ENCODE measurements at regions not wholly inside any gene's neighbourhood (a gene's known extent, or its start where the extent isn't known, plus 50 kb on each side); places are given as distances from the start of the nearest gene placed in this dataset.
A peak's percentile ranks its signal among the peaks of the same experiment; 100 is the strongest.

GRCh38 chrX:99705701-99706100, 704.4 kb downstream of the PCDH19 start:
- Mint-ChIP-seq H3K4me1 (ENCODE audit: insufficient read depth, unreplicated experiment) (peaks cover 5% of the 10 kb centered on the region), H3K36me3 (ENCODE audit: insufficient read depth, unreplicated experiment) (no peaks in the 10 kb centered on the region), H3K27ac (ENCODE audit: low read depth, unreplicated experiment) (no peak overlapping the region), H3K9me3 (ENCODE audit: unreplicated experiment) (no peaks in the 10 kb centered on the region), H3K4me3 (ENCODE audit: unreplicated experiment) (no peak overlapping the region), H3K27me3 (ENCODE audit: insufficient read depth, unreplicated experiment) (peaks cover 22% of the 10 kb centered on the region)
- BruUV-seq (replicated peaks) = no TSS peak
- ChIA-PET CTCF (no interaction called here), POLR2A (no interaction called here)
- no peak for TF ChIP-seq CTCF (IDR thresholded peaks at IDR 0.05; ENCODE audit: unreplicated experiment)
- DNase-seq (ENCODE audit: unreplicated experiment) = peak; percentile 67
- intact Hi-C loops (cut with micrococcal nuclease) = no loop called here

GRCh38 chrX:99703473-99703872, 706.6 kb downstream of the PCDH19 start:
- intact Hi-C loops (cut with micrococcal nuclease) = no loop called here
- Mint-ChIP-seq H3K4me1 (ENCODE audit: insufficient read depth, unreplicated experiment) (peaks cover 5% of the 10 kb centered on the region), H3K4me3 (ENCODE audit: unreplicated experiment) (no peak overlapping the region), H3K36me3 (ENCODE audit: insufficient read depth, unreplicated experiment) (no peaks in the 10 kb centered on the region), H3K9me3 (ENCODE audit: unreplicated experiment) (no peaks in the 10 kb centered on the region), H3K27me3 (ENCODE audit: insufficient read depth, unreplicated experiment) (peaks cover 32% of the 10 kb centered on the region), H3K27ac (ENCODE audit: low read depth, unreplicated experiment) (no peak overlapping the region)
- POLR2A ChIA-PET = no interaction called here
- no TSS peak for BruUV-seq (replicated peaks)
- CTCF ChIA-PET = interaction anchor here (1.0 to 1.1 kb wide), 2 partner anchors 675 to 709 kb away, joined by 3 read pairs; no protein-coding TSS in a partner anchor
- TF ChIP-seq CTCF (IDR thresholded peaks at IDR 0.05; ENCODE audit: unreplicated experiment) = no peak
- peak; percentile 39 for DNase-seq (ENCODE audit: unreplicated experiment)

GRCh38 chrX:99698451-99698850, 711.6 kb downstream of the PCDH19 start:
- Mint-ChIP-seq H3K4me1 (ENCODE audit: insufficient read depth, unreplicated experiment) (no peaks in the 10 kb centered on the region), H3K9me3 (ENCODE audit: unreplicated experiment) (no peaks in the 10 kb centered on the region), H3K27me3 (ENCODE audit: insufficient read depth, unreplicated experiment) (peaks cover 26% of the 10 kb centered on the region), H3K4me3 (ENCODE audit: unreplicated experiment) (no peak overlapping the region), H3K27ac (ENCODE audit: low read depth, unreplicated experiment) (no peak overlapping the region), H3K36me3 (ENCODE audit: insufficient read depth, unreplicated experiment) (no peaks in the 10 kb centered on the region)
- ChIA-PET POLR2A (no interaction called here), CTCF (no interaction called here)
- intact Hi-C loops (cut with micrococcal nuclease) = no loop called here
- TF ChIP-seq CTCF (IDR thresholded peaks at IDR 0.05; ENCODE audit: unreplicated experiment) = no peak
- no peak for DNase-seq (ENCODE audit: unreplicated experiment)
- no TSS peak for BruUV-seq (replicated peaks)

- Mint-ChIP-seq H3K27ac (ENCODE audit: low read depth, unreplicated experiment) (no peak overlapping the region), H3K9me3 (ENCODE audit: unreplicated experiment) (no peaks in the 10 kb centered on the region), H3K4me3 (ENCODE audit: unreplicated experiment) (no peak overlapping the region), H3K27me3 (ENCODE audit: insufficient read depth, unreplicated experiment) (no peaks in the 10 kb centered on the region), H3K4me1 (ENCODE audit: insufficient read depth, unreplicated experiment) (no peaks in the 10 kb centered on the region), H3K36me3 (ENCODE audit: insufficient read depth, unreplicated experiment) (no peaks in the 10 kb centered on the region)
- ChIA-PET CTCF (no interaction called here), POLR2A (no interaction called here)
- intact Hi-C loops (cut with micrococcal nuclease) = no loop called here
- DNase-seq (ENCODE audit: unreplicated experiment) = no peak
- BruUV-seq (replicated peaks) = no TSS peak
- no peak for TF ChIP-seq CTCF (IDR thresholded peaks at IDR 0.05; ENCODE audit: unreplicated experiment)
Observed at GRCh38 chrX:99663136-99663535, 746.9 kb downstream of the PCDH19 start.

Measured in MCF 10A (cell line).